HPDE6-E6E7 (cell line): ENCODE measurements at regions not wholly inside any gene's neighbourhood (a gene's known extent, or its start where the extent isn't known, plus 50 kb on each side); places are given as distances from the start of the nearest gene placed in this dataset.

Experiments used
- DNase-seq: peaks from one replicate; pipeline ENCODE4 v3.0.0; 2011; ENCODE audit warnings: missing footprints; ENCODE audit errors: extremely low spot score

DNA sequence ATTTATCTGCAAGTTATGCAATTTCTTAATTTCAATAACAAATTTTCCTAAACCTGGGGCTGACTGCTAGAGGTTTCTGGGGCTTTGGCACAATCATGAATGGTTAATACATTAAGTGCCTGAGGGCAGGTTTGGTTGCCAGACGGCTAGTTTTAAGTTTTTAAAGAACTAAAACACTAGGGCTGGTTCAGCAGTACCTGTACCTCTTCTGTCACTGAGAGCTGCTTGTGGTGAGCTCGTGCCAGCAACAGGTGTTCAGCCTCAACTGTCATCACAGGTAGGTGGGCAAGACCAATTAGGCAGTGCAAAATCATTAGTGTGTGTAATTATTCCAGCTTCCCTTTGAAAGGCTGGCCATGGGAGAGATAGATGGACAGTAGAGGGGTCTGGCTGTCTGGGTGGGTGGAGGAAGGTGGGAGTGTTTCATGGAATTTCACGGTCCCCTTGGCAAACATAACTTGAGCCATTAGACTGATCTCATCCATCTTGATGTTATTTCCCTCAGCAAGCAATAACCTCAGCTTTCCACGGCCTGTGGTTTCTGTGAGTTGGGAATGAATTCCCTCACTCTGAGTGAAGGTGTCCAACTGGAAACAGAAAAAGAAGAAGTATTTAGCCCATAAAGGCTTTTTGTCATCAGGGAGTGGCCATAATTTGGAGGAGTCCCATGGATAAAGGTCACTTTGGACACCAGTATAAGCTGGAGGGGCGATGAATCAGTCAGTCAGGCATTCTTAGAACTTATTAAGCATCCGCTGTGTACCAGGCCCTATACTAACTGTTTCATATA, 114.8 kb downstream of the SNX19 start:
- DNase-seq = no peak

DNA sequence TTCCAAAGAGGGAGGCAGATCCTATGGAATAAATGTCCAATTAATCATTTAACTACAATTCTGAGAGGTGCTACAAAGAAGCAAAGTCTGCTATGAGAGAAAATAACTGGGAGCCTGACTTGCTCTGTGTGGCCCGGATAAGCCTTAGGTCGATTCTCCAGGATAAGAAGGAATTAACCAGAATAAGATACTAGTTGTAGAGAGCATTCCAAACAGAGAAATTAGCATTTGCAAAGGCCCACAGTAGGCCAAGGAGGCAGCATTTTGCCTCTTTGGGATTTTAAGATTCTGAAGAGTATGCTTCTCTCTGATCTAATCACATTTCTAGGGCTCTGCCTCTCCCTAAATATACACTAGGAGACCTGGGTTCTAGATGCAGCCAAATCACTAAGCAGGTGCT, 113.7 kb downstream of the SNX19 start:
- no peak for DNase-seq

DNA sequence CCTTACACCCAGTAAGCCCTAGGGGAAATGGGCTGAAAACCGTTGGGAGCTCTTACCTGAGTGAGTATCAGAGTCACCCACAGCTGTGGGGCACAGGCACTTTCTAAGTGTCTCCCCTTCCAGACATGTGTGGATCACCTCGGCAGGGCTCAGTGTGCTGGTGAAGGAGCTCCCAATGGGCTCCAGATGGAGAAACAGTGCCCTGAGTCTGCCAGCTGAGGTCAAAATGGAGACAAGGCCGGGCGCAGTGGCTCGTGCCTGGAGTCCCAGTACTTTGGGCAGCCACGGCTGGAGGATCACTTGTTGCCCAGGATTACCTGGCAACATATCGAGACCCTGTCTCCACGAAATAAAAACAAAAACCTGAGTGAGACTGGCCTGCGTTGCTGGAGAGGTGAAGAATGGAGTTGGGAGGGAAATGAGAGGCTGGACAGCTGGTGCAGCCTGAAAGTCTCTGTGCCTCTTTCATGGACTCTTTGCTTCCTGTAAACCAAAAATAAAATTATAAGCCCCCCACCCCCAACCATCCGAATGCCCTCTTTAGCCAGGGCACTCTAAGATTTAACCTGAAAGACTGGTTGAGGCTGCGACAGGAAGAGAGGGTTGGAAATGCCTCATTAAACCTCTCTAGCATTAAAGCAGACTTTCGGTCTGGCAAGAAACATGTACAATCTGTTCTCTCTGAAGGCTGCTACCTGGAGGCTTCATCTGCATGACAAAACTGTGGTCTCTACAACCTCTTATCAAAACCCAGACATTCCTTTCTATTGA, 111.8 kb downstream of the SNX19 start:
- DNase-seq = no peak

DNA sequence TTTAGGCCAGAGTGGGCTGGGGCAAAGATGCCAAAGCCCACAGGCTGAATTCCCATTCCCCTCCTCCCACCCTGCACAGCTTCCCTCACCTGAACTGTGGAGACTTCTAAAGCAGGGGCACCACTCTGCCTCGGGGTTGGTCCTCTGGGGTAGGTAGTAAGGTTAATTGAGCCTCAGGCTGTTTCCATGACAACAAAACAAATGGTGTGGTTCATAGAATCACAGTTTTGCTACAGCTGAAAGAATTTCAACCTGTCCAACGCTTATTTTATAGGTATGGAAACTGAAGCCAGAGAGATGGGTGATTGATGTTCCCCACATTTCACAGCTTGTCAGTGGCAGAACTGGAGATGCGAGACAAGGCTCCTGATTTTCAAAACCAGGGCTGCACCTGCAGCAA, 109.5 kb downstream of the SNX19 start:
- no peak for DNase-seq

DNA sequence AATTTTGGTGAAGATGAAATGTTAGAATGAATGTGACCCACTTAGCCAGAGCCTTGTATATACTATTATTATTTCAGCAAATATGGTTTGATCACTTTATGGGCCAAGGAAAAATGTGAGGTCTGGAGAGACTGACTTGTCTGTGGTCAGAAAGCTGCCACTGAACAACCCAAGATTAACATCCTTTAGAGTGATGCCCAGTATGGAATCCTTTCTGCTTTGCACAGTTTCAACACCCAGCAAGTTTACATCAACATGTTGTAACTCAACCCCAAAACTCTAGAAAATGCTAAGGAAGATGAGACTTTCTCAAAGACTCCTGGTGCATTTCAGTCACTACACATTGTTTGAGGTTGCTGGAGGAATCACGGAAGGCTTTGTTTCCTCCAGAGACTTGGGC, 107.7 kb downstream of the SNX19 start:
- no peak for DNase-seq

DNA sequence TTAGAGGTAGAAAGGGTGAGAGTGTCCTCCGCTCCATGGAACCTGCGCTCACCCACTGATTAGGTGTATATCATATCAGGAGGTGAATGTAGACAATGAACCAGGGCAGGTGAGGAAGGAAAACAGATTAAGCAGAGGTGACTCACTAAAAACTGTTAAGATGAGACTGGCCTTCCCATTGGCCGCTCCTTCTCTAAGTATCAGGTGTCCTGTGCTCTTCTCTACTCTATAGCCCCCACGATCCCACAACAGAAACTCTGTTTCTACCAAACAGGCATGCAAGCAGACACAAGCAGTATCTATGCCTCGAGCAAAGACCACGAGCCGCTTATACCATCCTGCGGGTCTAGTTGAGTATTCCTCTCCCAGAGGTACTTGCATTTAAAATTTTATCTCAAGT, 103.1 kb downstream of the SNX19 start:
- DNase-seq = no peak

DNA sequence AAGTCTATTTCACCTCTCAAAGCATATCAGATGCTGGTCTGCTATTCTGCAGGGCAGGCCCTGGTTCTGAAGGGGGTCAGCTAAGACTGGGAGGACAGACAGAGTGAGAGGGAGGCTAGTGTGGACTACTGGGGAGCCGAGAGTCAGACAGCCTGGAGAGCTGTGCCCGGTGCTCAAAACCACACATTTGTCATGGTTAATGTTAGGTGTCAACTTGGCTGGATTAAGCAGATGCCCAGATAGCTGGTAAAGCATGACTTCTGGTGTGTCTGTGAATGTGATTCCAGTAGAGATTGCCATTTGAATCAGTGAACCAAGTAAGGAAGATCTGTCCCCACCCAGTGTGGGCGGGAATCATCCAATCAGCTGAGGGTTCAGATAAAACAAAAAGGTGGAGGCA, 102.6 kb downstream of the SNX19 start:
- DNase-seq = no peak

DNA sequence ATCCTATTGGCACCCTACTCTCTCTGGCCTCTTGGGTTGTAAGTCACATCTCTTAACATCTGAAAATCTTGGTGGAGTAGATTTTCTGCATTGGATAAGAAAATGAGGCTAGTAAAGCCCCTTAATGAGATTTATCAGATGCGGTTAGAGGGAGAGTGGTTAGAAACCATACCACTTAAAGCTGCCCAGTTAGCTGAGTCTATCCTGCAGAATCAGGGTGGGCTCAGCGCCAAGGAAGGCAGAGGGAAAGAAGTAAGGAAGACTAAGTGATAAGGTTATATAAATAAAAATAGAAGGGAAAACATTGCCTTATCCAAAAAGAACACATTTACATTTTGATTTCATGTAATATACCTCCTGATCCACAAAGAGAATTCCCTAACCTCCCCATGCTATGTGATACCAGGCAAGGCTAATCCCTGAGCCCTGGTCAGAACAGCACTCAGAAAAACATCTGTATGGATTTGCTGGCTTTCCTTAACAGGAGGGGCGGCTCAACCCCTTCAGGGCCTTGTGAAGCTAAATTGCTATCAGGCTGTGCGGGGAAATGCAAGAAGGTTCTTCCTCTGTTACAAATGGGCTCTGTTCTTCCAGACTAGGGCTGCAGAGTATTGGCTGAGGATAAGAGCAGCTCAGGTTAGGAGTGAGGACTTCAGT, 101.7 kb downstream of the SNX19 start:
- no peak for DNase-seq

DNA sequence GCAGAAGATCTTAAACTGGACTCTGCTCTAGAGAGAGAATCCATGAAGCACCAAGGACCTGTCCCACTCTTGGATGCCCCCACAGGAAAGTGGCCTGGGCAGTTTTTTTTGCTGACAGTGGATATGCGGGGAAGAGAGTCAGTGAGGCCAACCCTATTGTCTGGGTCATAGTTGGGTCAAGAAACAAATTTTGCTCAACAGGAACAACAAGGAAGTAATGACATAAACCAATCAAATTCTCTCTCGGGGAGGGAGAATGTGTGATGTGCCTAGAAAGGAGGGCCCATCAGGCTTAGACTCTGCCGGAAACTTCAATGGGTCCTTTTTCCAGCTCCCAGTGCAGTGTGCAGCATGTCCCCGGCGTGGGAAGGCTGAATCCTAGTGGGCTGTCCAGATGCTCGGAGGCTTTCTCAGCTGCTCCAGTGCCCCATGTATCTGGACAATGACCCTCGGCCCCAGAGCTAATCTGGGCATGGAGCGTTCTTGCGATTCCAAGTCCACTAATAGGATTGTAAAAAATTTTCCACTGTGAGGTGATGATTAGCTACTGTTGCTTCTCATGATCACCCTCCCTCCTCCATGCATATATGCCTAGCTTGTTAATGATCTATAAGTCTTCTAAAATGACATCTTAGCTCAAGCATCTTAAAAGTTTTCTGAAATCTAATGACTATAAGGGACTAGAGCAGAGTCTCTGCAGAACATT, 101.0 kb downstream of the SNX19 start:
- DNase-seq = no peak

DNA sequence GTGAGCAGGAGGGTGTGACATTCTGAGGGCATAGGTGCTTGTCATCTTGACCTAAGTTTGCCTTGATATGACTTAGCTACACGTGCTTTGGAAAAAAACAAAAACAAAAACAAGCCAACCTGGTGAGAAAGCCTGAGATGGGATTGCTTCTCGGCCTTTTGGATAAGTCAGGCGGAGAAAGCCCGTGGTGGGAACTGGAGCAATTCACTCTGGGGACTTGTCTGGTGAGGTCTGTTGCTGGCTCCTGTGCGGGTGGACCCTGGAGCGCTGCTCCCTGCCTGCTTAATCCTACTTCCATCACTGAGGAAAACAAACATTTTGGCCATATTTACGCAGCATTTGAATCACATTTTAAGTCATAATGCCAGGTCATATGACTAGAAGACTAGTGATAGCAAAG, 100.3 kb downstream of the SNX19 start:
- no peak for DNase-seq

DNA sequence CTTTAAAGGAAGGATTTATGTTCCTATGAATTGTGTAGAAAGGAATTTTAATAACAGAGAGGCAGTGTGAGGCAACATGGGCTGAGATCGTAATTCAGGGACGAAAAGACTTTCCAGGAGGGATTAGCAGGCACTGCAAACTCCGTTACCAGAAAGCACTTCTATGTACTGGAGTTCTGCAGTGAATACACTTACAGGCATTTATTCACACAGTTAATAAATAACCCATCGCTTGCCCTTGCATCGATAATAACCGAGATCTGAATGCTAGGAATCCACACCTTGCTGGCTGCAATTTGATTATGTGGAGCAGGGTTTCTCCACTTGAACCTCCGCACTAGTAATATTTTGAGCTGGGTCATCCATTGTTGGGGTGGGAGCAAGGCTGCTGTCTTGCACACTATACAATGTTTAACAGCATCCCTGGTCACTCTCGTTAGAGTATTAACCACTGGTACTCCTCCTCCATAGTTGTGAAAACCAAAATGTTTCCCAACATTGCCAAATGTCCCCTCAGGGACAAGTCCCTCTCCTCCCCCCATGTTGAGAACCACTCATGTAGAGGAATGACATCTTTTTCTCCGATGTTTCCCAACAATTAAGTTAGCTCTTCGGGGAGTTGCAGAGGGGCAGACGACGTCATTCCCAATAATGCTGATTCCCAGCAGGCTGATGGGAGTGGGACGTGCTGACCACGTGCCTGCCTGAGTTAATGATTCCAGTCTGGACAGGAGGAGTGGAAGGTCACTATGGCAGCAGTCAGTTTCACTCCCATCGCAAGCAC, 99.5 kb downstream of the SNX19 start:
- DNase-seq = no peak

DNA sequence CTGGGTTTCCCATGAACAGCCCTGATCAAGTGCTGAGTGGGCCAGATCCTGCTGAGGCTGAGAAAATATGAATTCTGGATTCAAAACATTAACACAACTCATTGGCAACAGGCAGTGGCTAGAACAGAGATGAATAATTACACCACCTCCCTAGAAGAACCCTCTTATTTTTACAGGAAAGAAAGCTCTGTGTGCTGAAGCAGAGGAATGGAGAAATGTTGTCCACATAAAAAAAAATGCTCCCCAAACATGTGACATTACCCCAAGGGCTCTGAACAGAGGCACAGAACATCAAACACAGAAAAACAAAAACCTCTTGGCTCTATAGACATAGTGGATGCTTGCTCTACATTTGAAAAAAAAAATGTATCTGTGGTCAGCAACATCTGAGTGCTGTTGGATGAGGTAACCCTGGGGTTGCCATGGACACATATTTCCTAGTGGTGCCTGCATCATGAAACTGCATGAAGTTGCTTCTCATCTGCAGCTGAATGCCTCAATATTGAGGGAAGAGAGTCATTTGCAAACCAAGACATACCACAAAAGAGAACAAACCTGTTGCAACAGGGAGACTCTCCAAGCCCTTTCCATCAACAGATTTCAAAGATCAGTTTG, 98.8 kb downstream of the SNX19 start:
- DNase-seq = no peak

DNA sequence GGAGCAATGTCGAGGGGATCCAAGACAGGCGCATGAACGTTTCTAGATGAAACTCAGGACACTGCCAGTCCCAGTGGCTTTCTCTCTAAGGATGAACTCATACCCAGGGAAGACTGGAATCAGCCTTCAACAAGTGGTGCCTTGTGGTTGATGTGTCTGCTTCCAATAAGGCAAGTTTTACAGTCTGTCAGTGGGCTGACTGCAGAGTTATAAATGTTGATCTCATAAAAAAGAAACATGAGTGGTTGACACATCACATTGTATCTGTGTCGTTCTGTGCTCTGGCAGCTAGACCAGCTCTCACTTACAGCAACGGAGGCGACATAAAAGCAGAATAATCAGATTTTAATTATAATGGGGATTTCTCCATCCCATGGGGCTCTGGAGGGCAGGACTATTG, 96.7 kb downstream of the SNX19 start:
- DNase-seq = no peak
